Caco-2 (cell line): ENCODE measurements at regions not wholly inside any gene's neighbourhood (a gene's known extent, or its start where the extent isn't known, plus 50 kb on each side); places are given as distances from the start of the nearest gene placed in this dataset.

ENCODE experiments used
- BruUV-seq: library from RNA; stranded (reverse); fragments of 400-500 nt; replicated peaks from 2 replicates; lab custom pipeline; 2021; lab: Mats Ljungman, UMichigan
- CTCF ChIA-PET: fragments of 300-600 bp; sonication (Branson Sonifier 250); formaldehyde crosslinking; loops from one replicate; lab custom pipeline; 2022; ENCODE audit warnings: antibody characterized with exemption; lab: Charles Lee
- POLR2A ChIA-PET: fragments of 300-600 bp; sonication (Branson Sonifier 250); formaldehyde crosslinking; loops from one replicate; lab custom pipeline; 2022; ENCODE audit warnings: antibody characterized with exemption; lab: Charles Lee
- DNase-seq, 2 experiments: peaks; one replicate each; pipeline versions ENCODE4 v3.0.0 to v3.0.0-alpha.2; 2020 to 2022
- H3K27me3 ChIP-seq: replicated peaks from 2 replicates; pipeline ENCODE4 v1.6.0; 2011; ENCODE audit warnings: low read length; ENCODE audit not compliant: control insufficient read depth, insufficient read depth
- H3K36me3 ChIP-seq: 2 replicates; pipeline ENCODE4 v1.5.1; 2011; ENCODE audit warnings: low read length; ENCODE audit not compliant: control insufficient read depth, insufficient read depth
- H3K4me1 ChIP-seq: fragments of 250-450 bp; sonication (Bioruptor Pico); 2 replicates; pipeline ENCODE4 v1.5.1; 2020; ENCODE audit warnings: mild to moderate bottlenecking
- H3K4me3 ChIP-seq: 2 replicates; pipeline ENCODE4 v1.5.1; 2011; ENCODE audit warnings: low read depth, mild to moderate bottlenecking, control low read depth, low read length
- H3K9me3 ChIP-seq: fragments of 250-450 bp; sonication (Bioruptor Pico); 2 replicates; pipeline ENCODE4 v1.5.1; 2020; ENCODE audit warnings: mild to moderate bottlenecking, moderate library complexity
- H3K27ac Mint-ChIP-seq: one replicate; pipeline ENCODE4 v1.8.0; 2022; ENCODE audit warnings: mixed read lengths; ENCODE audit not compliant: unreplicated experiment
- H3K27me3 Mint-ChIP-seq: one replicate; pipeline ENCODE4 v1.8.0; 2022; ENCODE audit warnings: mixed read lengths; ENCODE audit not compliant: insufficient read depth, unreplicated experiment
- H3K36me3 Mint-ChIP-seq: one replicate; pipeline ENCODE4 v1.8.0; 2022; ENCODE audit warnings: mild to moderate bottlenecking, mixed read lengths; ENCODE audit not compliant: insufficient read depth, unreplicated experiment
- H3K4me1 Mint-ChIP-seq: one replicate; pipeline ENCODE4 v1.8.0; 2022; ENCODE audit warnings: low read depth, mixed read lengths; ENCODE audit not compliant: unreplicated experiment
- H3K4me3 Mint-ChIP-seq: one replicate; pipeline ENCODE4 v1.8.0; 2022; ENCODE audit warnings: mild to moderate bottlenecking, moderate library complexity, mixed read lengths; ENCODE audit not compliant: unreplicated experiment
- H3K9me3 Mint-ChIP-seq: one replicate; pipeline ENCODE4 v1.8.0; 2022; ENCODE audit warnings: mixed read lengths; ENCODE audit not compliant: unreplicated experiment
- intact Hi-C: fragments of 100-400 bp; cut with micrococcal nuclease; formaldehyde crosslinking; loops from one replicate; pipeline ENCODE4 v1.10.0; 2022; ENCODE audit not compliant: unreplicated experiment
- TF ChIP-seq, protein P1 (sequence below), 2 experiments: fragments of 200-600 bp in 1 of 2; IDR thresholded peaks; 1 replicate in 1 of 2; 2 replicates in 1 of 2; pipeline versions ENCODE4 v1.5.1 to v1.8.0; 2011 to 2022; ENCODE audit warnings: antibody characterized with exemption in 1 of 2, control low read depth in 1 of 2, inconsistent platforms in 1 of 2, low read depth in 1 of 2, low read length in 1 of 2, mild to moderate bottlenecking in 1 of 2, moderate library complexity in 1 of 2; ENCODE audit not compliant: insufficient read depth in 1 of 2, severe bottlenecking in 1 of 2, unreplicated experiment in 1 of 2

DNA sequence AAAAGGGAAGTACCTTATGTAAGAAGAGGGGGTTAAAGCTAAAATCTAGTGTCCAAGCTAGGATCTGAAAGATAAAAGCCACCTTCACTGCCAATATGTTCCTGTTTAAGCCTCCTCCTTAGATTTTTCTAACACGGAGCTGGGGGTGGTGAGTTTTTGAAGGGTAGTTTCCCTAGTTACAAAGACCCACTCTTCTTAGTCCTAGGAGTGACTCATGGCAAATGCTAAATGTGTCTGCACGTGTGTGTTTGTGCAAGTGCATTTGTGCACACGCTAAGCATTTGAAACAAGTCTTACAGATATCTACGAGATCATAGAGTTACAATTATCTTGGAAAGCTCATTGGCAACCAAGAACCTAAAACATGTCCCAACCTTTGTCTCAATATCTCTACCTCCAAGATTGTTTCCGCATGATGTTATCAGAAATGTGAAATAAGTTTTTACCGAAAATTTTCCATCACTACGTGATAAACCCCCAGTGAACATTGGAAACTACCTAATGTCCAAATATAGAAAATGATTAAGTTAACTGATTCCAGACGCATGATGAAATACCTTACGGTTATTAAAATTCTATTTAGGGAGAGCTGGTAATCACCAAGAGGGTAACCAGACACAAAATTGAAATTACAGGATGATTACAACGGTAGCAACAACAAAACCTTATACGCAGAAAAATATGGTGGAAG lies 78.0 kb upstream of the HRH2 start:
- no peaks in the 10 kb centered on the region for H3K9me3 Mint-ChIP-seq
- CTCF ChIA-PET, result interaction anchor here (0.6 kb wide), 1 partner anchor 105 kb away, joined by 3 read pairs; no protein-coding TSS in a partner anchor
- Histone ChIP-seq H3K36me3 (no peaks in the 10 kb centered on the region), H3K4me3 (no peak overlapping the region), H3K9me3 (no peaks in the 10 kb centered on the region), H3K27me3 (no peaks in the 10 kb centered on the region; the same call in 1 of the 2 replicates), H3K4me1 (no peaks in the 10 kb centered on the region)
- intact Hi-C loops, result no loop called here
- no peaks in the 10 kb centered on the region for H3K4me1 Mint-ChIP-seq
- POLR2A ChIA-PET, result no interaction called here
- no peak overlapping the region for H3K4me3 Mint-ChIP-seq
- H3K27me3 Mint-ChIP-seq, result peaks cover 4% of the 10 kb centered on the region
- no TSS peak for BruUV-seq
- DNase-seq, result no peak
- H3K36me3 Mint-ChIP-seq, result peaks cover 5% of the 10 kb centered on the region
- TF ChIP-seq, protein P1, sequence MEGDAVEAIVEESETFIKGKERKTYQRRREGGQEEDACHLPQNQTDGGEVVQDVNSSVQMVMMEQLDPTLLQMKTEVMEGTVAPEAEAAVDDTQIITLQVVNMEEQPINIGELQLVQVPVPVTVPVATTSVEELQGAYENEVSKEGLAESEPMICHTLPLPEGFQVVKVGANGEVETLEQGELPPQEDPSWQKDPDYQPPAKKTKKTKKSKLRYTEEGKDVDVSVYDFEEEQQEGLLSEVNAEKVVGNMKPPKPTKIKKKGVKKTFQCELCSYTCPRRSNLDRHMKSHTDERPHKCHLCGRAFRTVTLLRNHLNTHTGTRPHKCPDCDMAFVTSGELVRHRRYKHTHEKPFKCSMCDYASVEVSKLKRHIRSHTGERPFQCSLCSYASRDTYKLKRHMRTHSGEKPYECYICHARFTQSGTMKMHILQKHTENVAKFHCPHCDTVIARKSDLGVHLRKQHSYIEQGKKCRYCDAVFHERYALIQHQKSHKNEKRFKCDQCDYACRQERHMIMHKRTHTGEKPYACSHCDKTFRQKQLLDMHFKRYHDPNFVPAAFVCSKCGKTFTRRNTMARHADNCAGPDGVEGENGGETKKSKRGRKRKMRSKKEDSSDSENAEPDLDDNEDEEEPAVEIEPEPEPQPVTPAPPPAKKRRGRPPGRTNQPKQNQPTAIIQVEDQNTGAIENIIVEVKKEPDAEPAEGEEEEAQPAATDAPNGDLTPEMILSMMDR (IDR thresholded peaks at IDR 0.05; ENCODE audit: insufficient read depth in 1 of 2, low read depth in 1 of 2, low read length in 1 of 2, severe bottlenecking in 1 of 2, unreplicated experiment in 1 of 2), result no peak
- H3K27ac Mint-ChIP-seq, result no peak overlapping the region

DNA sequence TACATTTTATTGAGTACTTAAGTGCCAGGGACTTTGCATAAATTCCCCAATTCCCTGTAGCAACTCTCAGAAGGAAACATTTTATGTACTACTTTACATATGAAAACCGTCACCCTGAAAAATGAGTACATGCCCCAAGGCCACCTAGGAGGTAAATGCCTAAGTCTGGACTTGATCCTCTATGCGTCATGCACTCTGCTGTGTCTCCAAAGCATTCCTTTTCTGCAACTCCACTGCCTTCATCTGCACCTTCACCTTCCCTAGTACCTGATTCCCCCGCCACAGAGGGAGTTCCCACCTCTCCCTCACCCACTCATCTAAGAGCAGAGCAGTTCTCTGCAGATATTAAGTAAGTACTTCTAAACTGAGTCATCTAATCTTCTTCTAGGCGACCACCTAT lies 75.2 kb upstream of the HRH2 start:
- Mint-ChIP-seq H3K4me3 (no peak overlapping the region), H3K36me3 (peaks cover 5% of the 10 kb centered on the region), H3K27me3 (peaks cover 9% of the 10 kb centered on the region), H3K9me3 (no peaks in the 10 kb centered on the region), H3K27ac (no peak overlapping the region), H3K4me1 (no peaks in the 10 kb centered on the region)
- CTCF ChIA-PET, result no interaction called here
- Histone ChIP-seq H3K9me3 (no peaks in the 10 kb centered on the region), H3K4me3 (no peak overlapping the region), H3K4me1 (no peaks in the 10 kb centered on the region), H3K27me3 (no peaks in the 10 kb centered on the region), H3K36me3 (no peaks in the 10 kb centered on the region)
- POLR2A ChIA-PET, result no interaction called here
- TF ChIP-seq, protein P1 (IDR thresholded peaks at IDR 0.05; ENCODE audit: insufficient read depth in 1 of 2, low read depth in 1 of 2, low read length in 1 of 2, severe bottlenecking in 1 of 2, unreplicated experiment in 1 of 2), result no peak
- intact Hi-C loops, result no loop called here
- no peak for DNase-seq
- no TSS peak for BruUV-seq

DNA sequence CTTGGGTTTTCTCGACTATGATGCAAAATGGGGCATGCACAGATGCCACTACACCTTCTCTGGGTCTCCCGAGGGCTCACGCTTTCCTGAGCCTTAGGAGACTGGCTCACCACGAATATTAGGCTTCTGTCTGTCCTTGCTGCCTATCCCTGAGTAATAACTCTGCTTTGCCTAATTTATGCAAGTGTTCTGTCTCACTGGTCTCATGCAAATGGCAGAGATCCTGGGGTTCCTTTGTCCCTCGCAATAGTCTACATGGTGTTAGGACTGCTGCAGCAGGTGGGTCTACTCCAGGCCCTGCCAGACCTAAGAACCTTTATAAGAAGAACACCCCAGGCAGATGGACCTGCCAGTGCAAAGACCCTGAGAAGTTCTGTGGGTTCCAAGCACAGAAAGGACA lies 72.3 kb upstream of the HRH2 start:
- BruUV-seq, result no TSS peak
- H3K4me3 Mint-ChIP-seq, result no peak overlapping the region
- ChIA-PET CTCF (no interaction called here), POLR2A (no interaction called here)
- H3K9me3 Mint-ChIP-seq, result no peaks in the 10 kb centered on the region
- no peak overlapping the region for H3K27ac Mint-ChIP-seq
- TF ChIP-seq, protein P1 (IDR thresholded peaks at IDR 0.05; ENCODE audit: insufficient read depth in 1 of 2, low read depth in 1 of 2, low read length in 1 of 2, severe bottlenecking in 1 of 2, unreplicated experiment in 1 of 2), result no peak
- intact Hi-C loops, result no loop called here
- no peak for DNase-seq
- H3K9me3 ChIP-seq, result no peaks in the 10 kb centered on the region
- H3K4me1 Mint-ChIP-seq, result no peaks in the 10 kb centered on the region
- no peaks in the 10 kb centered on the region for H3K36me3 ChIP-seq
- peaks cover 9% of the 10 kb centered on the region for H3K27me3 Mint-ChIP-seq
- H3K4me1 ChIP-seq, result no peaks in the 10 kb centered on the region
- H3K36me3 Mint-ChIP-seq, result peaks cover 5% of the 10 kb centered on the region
- H3K27me3 ChIP-seq, result no peaks in the 10 kb centered on the region
- H3K4me3 ChIP-seq, result no peak overlapping the region
